AG04449 (cell line): ENCODE measurements at regions not wholly inside any gene's neighbourhood (a gene's known extent, or its start where the extent isn't known, plus 50 kb on each side); places are given as distances from the start of the nearest gene placed in this dataset.
A peak's percentile ranks its signal among the peaks of the same experiment; 100 is the strongest.

ENCODE experiments used
- CTCF ChIA-PET: fragments of 350-600 bp; formaldehyde crosslinking; extraction: SDS; loops from one replicate; lab custom pipeline; 2021; ENCODE audit warnings: antibody characterized with exemption; lab: Yijun Ruan, JAX
- POLR2A ChIA-PET: fragments of 400-600, 350-600 bp; formaldehyde crosslinking; extraction: SDS; loops from one replicate; lab custom pipeline; 2020; ENCODE audit warnings: antibody characterized with exemption, inconsistent platforms; lab: Yijun Ruan, JAX
- DNase-seq: peaks from one replicate; pipeline ENCODE4 v3.0.0-alpha.2; 2010; ENCODE audit warnings: low read depth, low spot score
- H3K4me3 ChIP-seq: 2 replicates; pipeline ENCODE4 v1.5.1; 2011; ENCODE audit warnings: low read depth, mild to moderate bottlenecking, control low read depth, low read length
- CTCF ChIP-seq: IDR thresholded peaks from one replicate; pipeline ENCODE4 v1.5.1; 2011; ENCODE audit warnings: mild to moderate bottlenecking, moderate library complexity, low read length, control low read depth, inconsistent platforms; ENCODE audit not compliant: insufficient read depth; ENCODE audit errors: missing control alignments

GRCh38 chr4:64781737-64782326 is 372.6 kb upstream of the TECRL start:
- ChIA-PET POLR2A (no interaction called here), CTCF (no interaction called here)
- DNase-seq: no peak
- no peak overlapping the region for H3K4me3 ChIP-seq
- TF ChIP-seq CTCF: peak; percentile 49

DNA sequence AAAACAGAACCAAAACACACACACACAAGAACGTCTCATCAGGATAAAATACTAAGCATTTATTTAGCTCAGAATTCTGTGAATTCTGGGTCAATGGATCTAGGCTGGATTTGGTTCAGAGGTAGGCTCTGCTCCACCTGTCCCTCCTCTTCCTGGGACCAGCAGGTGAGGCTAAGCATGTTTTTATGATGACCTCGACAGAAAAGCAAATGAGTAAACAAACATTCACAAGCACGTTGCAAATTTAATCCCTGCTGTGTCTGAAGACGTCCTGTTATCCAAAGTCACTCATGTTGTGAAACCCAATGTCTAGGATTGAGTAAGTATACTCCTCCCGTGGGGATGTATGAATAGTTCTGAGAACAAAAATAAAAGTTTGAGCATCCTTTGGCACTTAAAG is 371.4 kb upstream of the TECRL start:
- CTCF ChIA-PET: no interaction called here

DNA sequence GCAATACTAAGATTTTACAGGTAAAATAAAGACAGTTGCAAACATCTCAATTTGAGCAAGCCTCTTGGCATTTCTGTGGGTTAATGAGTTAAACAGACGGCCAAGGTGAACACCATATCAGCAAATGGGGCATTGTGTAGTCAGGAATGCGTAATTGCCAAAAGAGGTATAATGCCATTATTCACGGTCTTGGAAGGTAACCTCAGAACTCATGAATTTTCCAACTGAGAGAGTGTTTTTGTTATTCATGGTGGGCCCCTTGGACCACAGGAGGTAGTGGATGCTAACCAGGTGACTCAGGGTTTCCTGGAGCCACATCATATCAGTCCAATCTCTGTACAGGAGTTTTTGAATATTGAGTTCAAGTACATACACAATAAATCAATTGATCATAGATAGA is 368.0 kb upstream of the TECRL start:
- ChIA-PET POLR2A (no interaction called here), CTCF (no interaction called here)

More for the DNA sequence above, 371.4 kb upstream of the TECRL start:
- no peak for TF ChIP-seq CTCF
- POLR2A ChIA-PET: no interaction called here
- no peak for DNase-seq
- no peak overlapping the region for H3K4me3 ChIP-seq

GRCh38 chr4:64776820-64777219 is 367.6 kb upstream of the TECRL start:
- no peak overlapping the region for H3K4me3 ChIP-seq
- no peak for DNase-seq
- ChIA-PET POLR2A (no interaction called here), CTCF (no interaction called here)
- no peak for TF ChIP-seq CTCF

More for the DNA sequence above, 368.0 kb upstream of the TECRL start:
- no peak overlapping the region for H3K4me3 ChIP-seq
- no peak for TF ChIP-seq CTCF
- no peak for DNase-seq

DNA sequence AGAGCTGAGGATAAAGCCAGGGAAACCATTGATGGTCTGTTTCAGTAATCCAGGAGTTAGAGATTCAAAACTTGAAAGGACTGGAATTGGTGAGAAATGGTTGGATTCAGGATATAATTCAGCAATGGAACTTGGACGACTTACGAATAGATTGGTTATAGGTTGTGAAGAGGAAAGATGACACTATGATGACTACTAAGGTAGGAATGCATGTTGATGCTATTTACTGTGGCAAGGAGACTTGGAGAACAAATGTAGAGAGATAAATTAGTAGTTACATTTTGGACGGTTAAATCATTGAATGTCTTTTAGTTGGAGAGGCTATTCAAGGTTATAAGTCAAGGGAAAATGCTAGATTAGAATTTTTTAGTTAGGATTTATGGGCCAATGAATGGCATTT is 365.4 kb upstream of the TECRL start:
- POLR2A ChIA-PET: no interaction called here
- TF ChIP-seq CTCF: no peak

GRCh38 chr4:64771149-64771548 is 361.9 kb upstream of the TECRL start:
- H3K4me3 ChIP-seq: no peak overlapping the region
- POLR2A ChIA-PET: no interaction called here
- CTCF ChIA-PET: no interaction called here
- DNase-seq: no peak
- TF ChIP-seq CTCF: no peak

More for the DNA sequence above, 365.4 kb upstream of the TECRL start:
- no peak for DNase-seq
- CTCF ChIA-PET: no interaction called here
- no peak overlapping the region for H3K4me3 ChIP-seq
